Natural killer cell (primary cell): ENCODE measurements at regions not wholly inside any gene's neighbourhood (a gene's known extent, or its start where the extent isn't known, plus 50 kb on each side); places are given as distances from the start of the nearest gene placed in this dataset.

Source experiments
- ATAC-seq, 3 donors: fragments of 150-1000 bp in 2 of 3; fragments of 200-7000 bp in 1 of 3; cut with Tn5 transposase; 1 replicate in 1 of 3; 2 replicates in 2 of 3; pipeline ENCODE4 v1.10.0; 2021; ENCODE audit warnings: mild to moderate bottlenecking in 2 of 3, moderate library complexity in 2 of 3
- DNase-seq, 2 donors: peaks; one replicate each; pipeline versions ENCODE4 v3.0.0 to v3.0.0-alpha.2; 2013 to 2021; ENCODE audit warnings: mixed read lengths in 1 of 2
- H3K27ac ChIP-seq: one replicate; pipeline ENCODE4 v1.5.1; 2013; ENCODE audit warnings: mild to moderate bottlenecking, low read length
- H3K27me3 ChIP-seq: one replicate; pipeline ENCODE4 v1.6.1; 2013; ENCODE audit warnings: low read length; ENCODE audit not compliant: control insufficient read depth, insufficient read depth
- H3K36me3 ChIP-seq: one replicate; pipeline ENCODE4 v1.6.1; 2013; ENCODE audit warnings: low read length; ENCODE audit not compliant: control insufficient read depth, insufficient read depth
- H3K4me1 ChIP-seq: one replicate; pipeline ENCODE4 v1.6.1; 2013; ENCODE audit warnings: low read length; ENCODE audit not compliant: control insufficient read depth, insufficient read depth
- H3K4me3 ChIP-seq: one replicate; pipeline ENCODE4 v1.5.1; 2013; ENCODE audit warnings: low read length
- H3K9me3 ChIP-seq: one replicate; pipeline ENCODE4 v1.6.1; 2013; ENCODE audit warnings: low read length; ENCODE audit not compliant: control insufficient read depth, insufficient read depth
- H3K27ac Mint-ChIP-seq, 2 donors: one replicate each; pipeline ENCODE4 v1.8.0; 2022; ENCODE audit warnings: mild to moderate bottlenecking in 2 of 2, mixed read lengths in 2 of 2, moderate library complexity in 1 of 2
- H3K27me3 Mint-ChIP-seq, 2 donors: one replicate each; pipeline ENCODE4 v1.8.0; 2022; ENCODE audit warnings: low read depth in 2 of 2, mixed read lengths in 2 of 2
- H3K36me3 Mint-ChIP-seq: one replicate; pipeline ENCODE4 v1.8.0; 2022; ENCODE audit warnings: mixed read lengths
- H3K4me1 Mint-ChIP-seq, 2 donors: one replicate each; pipeline ENCODE4 v1.8.0; 2022; ENCODE audit warnings: mixed read lengths in 2 of 2
- H3K4me3 Mint-ChIP-seq: one replicate; pipeline ENCODE4 v1.8.0; 2022; ENCODE audit warnings: mild to moderate bottlenecking, moderate library complexity, mixed read lengths
- H3K9me3 Mint-ChIP-seq, 2 donors: one replicate each; pipeline ENCODE4 v1.8.0; 2022; ENCODE audit warnings: mixed read lengths in 2 of 2
- CTCF ChIP-seq: fragments of 200-600 bp; IDR thresholded peaks from one replicate; pipeline ENCODE4 v1.8.0; 2022; ENCODE audit warnings: antibody characterized with exemption
- WGBS: methylation state at CpG from one replicate; pipeline ENCODE4 v1.1.7; 2013; ENCODE audit warnings: missing lambda C conversion rate; ENCODE audit not compliant: insufficient coverage; 5-methylcytosine and 5-hydroxymethylcytosine counted together
- intact Hi-C: fragments of 100-400 bp; cut with micrococcal nuclease; formaldehyde crosslinking; loops from one replicate; pipeline ENCODE4 v1.14.2; 2022

- DNase-seq: no peak
- Mint-ChIP-seq H3K27ac (no peak overlapping the region), H3K27me3 (no peaks in the 10 kb centered on the region), H3K36me3 (no peaks in the 10 kb centered on the region), H3K4me3 (no peak overlapping the region), H3K9me3 (peaks cover 3 to 5% of the 10 kb centered on the region in 2 donors), H3K4me1 (no peaks in the 10 kb centered on the region)
- no peak overlapping the region for H3K27ac ChIP-seq
- TF ChIP-seq CTCF: no peak
- H3K4me1 ChIP-seq: no peaks in the 10 kb centered on the region
- H3K9me3 ChIP-seq: no peaks in the 10 kb centered on the region
- no peak overlapping the region for H3K4me3 ChIP-seq
- no peak for ATAC-seq
- WGBS: 35% methylated on average over 1 of the region's 1 CpG
- intact Hi-C loops: no loop called here
- H3K27me3 ChIP-seq: no peaks in the 10 kb centered on the region
- H3K36me3 ChIP-seq: no peaks in the 10 kb centered on the region
Observed at GRCh38 chr6:153942361-153942760, 96.7 kb upstream of the OPRM1 start.

- Histone ChIP-seq H3K27ac (no peak overlapping the region), H3K27me3 (no peaks in the 10 kb centered on the region), H3K4me1 (no peaks in the 10 kb centered on the region), H3K36me3 (no peaks in the 10 kb centered on the region), H3K9me3 (no peaks in the 10 kb centered on the region), H3K4me3 (no peak overlapping the region)
- DNase-seq: no peak
- TF ChIP-seq CTCF: no peak
- Mint-ChIP-seq H3K27ac (no peak overlapping the region), H3K4me1 (no peaks in the 10 kb centered on the region), H3K36me3 (no peaks in the 10 kb centered on the region), H3K27me3 (no peaks in the 10 kb centered on the region), H3K9me3 (peaks cover 3 to 5% of the 10 kb centered on the region in 2 donors), H3K4me3 (no peak overlapping the region)
- WGBS: 56% methylated on average over 2 of the region's 2 CpGs
- intact Hi-C loops: no loop called here
- no peak for ATAC-seq
Observed at GRCh38 chr6:153941768-153942167, 97.3 kb upstream of the OPRM1 start.

GRCh38 chr6:153938876-153939275 lies 100.2 kb upstream of the OPRM1 start:
- H3K4me1 ChIP-seq: no peaks in the 10 kb centered on the region
- Mint-ChIP-seq H3K9me3 (peaks cover 3 to 5% of the 10 kb centered on the region in 2 donors), H3K36me3 (no peaks in the 10 kb centered on the region), H3K4me1 (no peaks in the 10 kb centered on the region), H3K27me3 (no peaks in the 10 kb centered on the region), H3K27ac (no peak overlapping the region), H3K4me3 (no peak overlapping the region)
- H3K9me3 ChIP-seq: no peaks in the 10 kb centered on the region
- no peaks in the 10 kb centered on the region for H3K27me3 ChIP-seq
- DNase-seq (no peak), ATAC-seq (no peak)
- no peak overlapping the region for H3K27ac ChIP-seq
- H3K4me3 ChIP-seq: no peak overlapping the region
- TF ChIP-seq CTCF: no peak
- H3K36me3 ChIP-seq: no peaks in the 10 kb centered on the region
- 74% methylated on average over 10 of the region's 10 CpGs for WGBS
- intact Hi-C loops: no loop called here

- WGBS: 94% methylated on average over 2 of the region's 3 CpGs
- H3K27me3 Mint-ChIP-seq: no peaks in the 10 kb centered on the region
Observed at GRCh38 chr6:153931431-153931830, 107.6 kb upstream of the OPRM1 start.

More at GRCh38 chr6:153931431-153931830, 107.6 kb upstream of the OPRM1 start:
- Histone ChIP-seq H3K27me3 (no peaks in the 10 kb centered on the region), H3K4me1 (no peaks in the 10 kb centered on the region), H3K36me3 (no peaks in the 10 kb centered on the region), H3K27ac (no peak overlapping the region), H3K4me3 (no peak overlapping the region), H3K9me3 (no peaks in the 10 kb centered on the region)
- ATAC-seq: no peak
- no peak overlapping the region for H3K4me3 Mint-ChIP-seq
- peaks cover 0 to 2% of the 10 kb centered on the region in 2 donors for H3K9me3 Mint-ChIP-seq
- no peaks in the 10 kb centered on the region for H3K36me3 Mint-ChIP-seq
- H3K4me1 Mint-ChIP-seq: no peaks in the 10 kb centered on the region
- TF ChIP-seq CTCF: no peak
- no peak for DNase-seq
- intact Hi-C loops: no loop called here
- H3K27ac Mint-ChIP-seq: no peak overlapping the region
